ENCODE measurements at regions not wholly inside any gene's neighbourhood (a gene's known extent, or its start where the extent isn't known, plus 50 kb on each side); places are given as distances from the start of the nearest gene placed in this dataset.

- TF ChIP-seq ZFX (IDR thresholded peaks at IDR 0.05; ENCODE audit: borderline replicate concordance) (no peak), CTCF (IDR thresholded peaks at IDR 0.05) (no peak)
- H3K27ac ChIP-seq = no peak overlapping the region
These were observed 396.2 kb upstream of the ZNF385D start for GRCh38 chr3:22147161-22147560.

DNA sequence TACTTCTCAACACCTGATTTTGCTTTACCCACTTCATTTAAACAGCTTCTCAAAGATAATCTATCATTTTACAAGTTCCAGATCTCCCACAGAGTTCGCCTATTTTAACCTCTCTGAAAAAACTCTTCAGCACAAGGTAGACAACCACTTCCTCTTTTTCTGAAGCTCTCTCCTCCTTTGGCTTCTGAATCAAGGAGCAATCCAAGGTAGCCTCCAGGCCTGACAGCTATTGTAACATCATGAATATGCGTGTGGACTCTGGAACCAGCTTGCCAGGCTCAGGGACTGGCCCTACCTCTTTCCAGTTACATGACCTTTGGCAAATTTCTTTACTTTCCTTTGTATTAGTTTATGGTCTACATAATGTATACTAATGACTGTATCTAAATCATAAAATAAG is 405.9 kb upstream of the ZNF385D start:
- TF ChIP-seq ZFX (IDR thresholded peaks at IDR 0.05; ENCODE audit: borderline replicate concordance) = no peak
- TF ChIP-seq CTCF (IDR thresholded peaks at IDR 0.05) = no peak
- no peak overlapping the region for H3K27ac ChIP-seq

DNA sequence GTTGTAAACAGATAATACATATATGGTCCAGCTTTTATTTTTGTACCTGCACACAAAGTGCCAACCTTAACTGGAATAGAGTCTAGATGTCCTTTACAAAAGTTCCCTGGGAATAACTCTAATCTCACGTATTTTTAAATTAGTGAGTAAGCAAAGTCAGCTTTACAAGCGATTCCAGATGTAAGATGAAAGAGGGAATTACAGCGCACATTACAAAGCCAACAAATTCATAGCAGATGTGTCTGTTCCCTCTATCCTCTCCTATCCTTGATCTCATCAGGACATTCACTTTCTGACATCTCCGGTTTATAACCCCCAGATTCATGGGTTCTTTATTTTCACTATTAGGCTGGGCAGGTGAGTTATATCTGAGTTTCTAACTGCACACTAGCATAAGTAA is 406.8 kb upstream of the ZNF385D start:
- H3K27ac ChIP-seq = no peak overlapping the region
- TF ChIP-seq ZFX (IDR thresholded peaks at IDR 0.05; ENCODE audit: borderline replicate concordance) = no peak
- no peak for TF ChIP-seq CTCF (IDR thresholded peaks at IDR 0.05)

DNA sequence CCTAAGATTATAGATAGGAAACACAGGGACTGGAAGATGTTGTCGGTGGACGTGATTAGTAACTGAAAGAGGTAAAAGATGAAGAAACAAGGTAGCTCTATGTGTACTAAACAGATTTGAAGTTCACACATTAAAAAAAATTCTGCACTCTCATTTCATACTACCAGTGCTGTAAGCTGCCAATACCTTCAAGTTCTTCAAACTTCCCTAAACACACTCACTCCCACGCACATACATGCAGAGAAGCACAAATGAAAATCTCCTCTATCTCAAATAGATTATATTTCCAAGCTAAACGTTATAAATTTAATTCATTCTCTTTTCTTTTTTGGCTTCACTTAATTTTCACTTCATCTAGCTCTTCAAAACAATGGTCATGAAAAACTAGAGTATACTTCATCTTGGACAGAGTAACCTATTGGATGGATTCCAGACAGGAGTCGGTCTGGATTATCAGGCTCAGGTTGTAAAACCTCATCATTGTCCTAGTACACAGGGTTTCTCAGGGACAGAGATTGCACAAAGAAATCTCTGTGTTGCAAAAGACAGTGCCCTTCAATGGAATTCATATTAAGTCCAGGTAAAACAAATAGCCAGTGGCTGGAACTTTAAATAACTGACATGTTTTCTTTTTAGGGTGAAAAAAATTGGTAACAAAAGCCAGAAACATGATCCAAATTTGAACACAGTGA is 408.1 kb upstream of the ZNF385D start:
- H3K27ac ChIP-seq = no peak overlapping the region
- no peak for TF ChIP-seq ZFX (IDR thresholded peaks at IDR 0.05; ENCODE audit: borderline replicate concordance)
- TF ChIP-seq CTCF (IDR thresholded peaks at IDR 0.05) = no peak

- TF ChIP-seq CTCF (IDR thresholded peaks at IDR 0.05) = no peak
- no peak for TF ChIP-seq ZFX (IDR thresholded peaks at IDR 0.05; ENCODE audit: borderline replicate concordance)
- H3K27ac ChIP-seq = no peak overlapping the region
These were observed 410.3 kb upstream of the ZNF385D start for GRCh38 chr3:22161315-22161714.

- H3K27ac ChIP-seq = no peak overlapping the region
- TF ChIP-seq CTCF (IDR thresholded peaks at IDR 0.05) (no peak), ZFX (IDR thresholded peaks at IDR 0.05; ENCODE audit: borderline replicate concordance) (no peak)
These were observed 419.4 kb upstream of the ZNF385D start for GRCh38 chr3:22170370-22170769.

GRCh38 chr3:22172964-22173363 is 422.0 kb upstream of the ZNF385D start:
- TF ChIP-seq ZFX (IDR thresholded peaks at IDR 0.05; ENCODE audit: borderline replicate concordance) = no peak
- TF ChIP-seq CTCF (IDR thresholded peaks at IDR 0.05) = no peak

More at GRCh38 chr3:22172964-22173363, 422.0 kb upstream of the ZNF385D start:
- no peak overlapping the region for H3K27ac ChIP-seq

Data from 22Rv1 (cell line).